Panc1 (cell line): ENCODE measurements at regions not wholly inside any gene's neighbourhood (a gene's known extent, or its start where the extent isn't known, plus 50 kb on each side); places are given as distances from the start of the nearest gene placed in this dataset.

Source experiments
- ATAC-seq: fragments of 200-7000 bp; cut with Tn5 transposase; 2 replicates; pipeline ENCODE4 v1.9.1; 2020; ENCODE audit warnings: mild to moderate bottlenecking, moderate library complexity
- BruUV-seq: library from RNA; stranded (reverse); fragments of 400-500 nt; replicated peaks from 2 replicates; lab custom pipeline; 2021; lab: Mats Ljungman, UMichigan
- CTCF ChIA-PET: fragments of 300-600 bp; sonication (Branson Sonifier 250); formaldehyde crosslinking; loops from one replicate; lab custom pipeline; 2022; ENCODE audit warnings: antibody characterized with exemption; lab: Charles Lee
- POLR2A ChIA-PET: fragments of 300-600 bp; sonication (Branson Sonifier 250); formaldehyde crosslinking; loops from one replicate; lab custom pipeline; 2022; ENCODE audit warnings: antibody characterized with exemption; lab: Charles Lee
- DNase-seq: peaks from one replicate; pipeline ENCODE4 v3.0.0-alpha.2; 2010; ENCODE audit warnings: low read depth, low spot score
- H3K27ac ChIP-seq: 2 replicates; pipeline ENCODE4 v1.5.1; 2011; ENCODE audit warnings: mild to moderate bottlenecking, low read length, inconsistent platforms
- H3K27me3 ChIP-seq: fragments of 200-500 bp; sonication (Bioruptor generic); 2 replicates; pipeline ENCODE4 v1.6.0; 2014; ENCODE audit warnings: low read length, inconsistent platforms; ENCODE audit not compliant: control insufficient read depth, insufficient read depth
- H3K36me3 ChIP-seq: fragments of 200-500 bp; sonication (Bioruptor generic); 2 replicates; pipeline ENCODE4 v1.5.1; 2014; ENCODE audit warnings: inconsistent platforms, mild to moderate bottlenecking, low read length, moderate library complexity; ENCODE audit not compliant: control insufficient read depth, insufficient read depth
- H3K4me1 ChIP-seq: 2 replicates; pipeline ENCODE4 v1.5.1; 2011; ENCODE audit warnings: inconsistent platforms, mild to moderate bottlenecking, low read length, moderate library complexity; ENCODE audit not compliant: control insufficient read depth, insufficient read depth
- H3K4me3 ChIP-seq, 2 experiments: 2 replicates each; pipeline ENCODE4 v1.5.1; 2011 to 2012; ENCODE audit warnings: low read depth in 2 of 2, low read length in 2 of 2, mild to moderate bottlenecking in 2 of 2, inconsistent platforms in 1 of 2, moderate library complexity in 1 of 2
- H3K9me3 ChIP-seq: fragments of 200-500 bp; sonication (Bioruptor generic); 2 replicates; pipeline ENCODE4 v1.5.1; 2014; ENCODE audit warnings: low read depth, mild to moderate bottlenecking, inconsistent platforms, low read length, moderate library complexity; ENCODE audit not compliant: control insufficient read depth, insufficient read depth
- POLR2AphosphoS5 ChIP-seq: IDR thresholded peaks from 2 replicates; pipeline ENCODE4 v1.6.1; 2012; ENCODE audit warnings: mild to moderate bottlenecking, low read depth, low read length, moderate library complexity
- SIN3A ChIP-seq: IDR thresholded peaks from 2 replicates; pipeline ENCODE4 v1.6.1; 2012; ENCODE audit warnings: low read depth, mild to moderate bottlenecking, low read length, moderate library complexity, borderline replicate concordance; ENCODE audit not compliant: insufficient read depth
- TCF7L2 ChIP-seq: IDR thresholded peaks from 2 replicates; pipeline ENCODE4 v1.6.1; 2011; ENCODE audit warnings: mild to moderate bottlenecking, low read depth, low read length, inconsistent platforms
- in situ Hi-C: cut with HindIII; loops from 2 replicates; pipeline ENCODE4 v1.10.0; 2016; ENCODE audit warnings: low sequenced_read_pairs, low pct_unique_long_range_greater_than_20kb
- intact Hi-C: fragments of 100-400 bp; cut with micrococcal nuclease; formaldehyde crosslinking; loops from one replicate; pipeline ENCODE4 v1.10.0; 2022; ENCODE audit not compliant: unreplicated experiment
- TF ChIP-seq, protein P1 (sequence below), 2 experiments: IDR thresholded peaks; 2 replicates each; pipeline ENCODE4 v1.6.1; 2011 to 2012; ENCODE audit warnings: low read depth in 2 of 2, control low read depth in 1 of 2, low read length in 1 of 2, mild to moderate bottlenecking in 1 of 2, moderate library complexity in 1 of 2; ENCODE audit not compliant: insufficient read depth in 1 of 2
- TF ChIP-seq, protein P2 (sequence below): fragments of 450-650 bp; IDR thresholded peaks from 2 replicates; pipeline ENCODE4 v1.5.1; 2017; ENCODE audit warnings: mild to moderate bottlenecking

DNA sequence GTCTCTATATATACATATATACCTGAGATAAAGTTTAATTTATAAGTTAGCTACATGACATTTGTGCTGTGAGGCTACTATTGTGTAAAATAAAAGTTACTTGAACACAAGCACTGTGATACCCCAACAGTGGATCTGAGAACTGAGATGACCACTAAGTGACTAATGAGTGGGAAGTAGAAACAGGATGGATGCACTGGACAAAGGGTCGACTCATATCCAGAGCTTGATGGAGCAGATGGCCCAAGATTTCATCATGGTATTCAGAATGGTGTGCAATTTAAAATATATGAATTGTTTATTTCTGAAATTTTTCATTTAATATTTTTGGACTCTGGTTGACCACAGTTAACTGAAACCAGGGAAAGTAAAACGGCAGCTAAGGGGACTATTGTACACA is 908.6 kb upstream of the MDGA2 start:
- Histone ChIP-seq H3K36me3 (no peaks in the 10 kb centered on the region), H3K9me3 (no peaks in the 10 kb centered on the region), H3K4me1 (no peaks in the 10 kb centered on the region), H3K27me3 (no peaks in the 10 kb centered on the region), H3K4me3 (no peak overlapping the region), H3K27ac (no peak overlapping the region)
- no TSS peak for BruUV-seq
- ATAC-seq (no peak), DNase-seq (no peak)
- in situ Hi-C loops (no loop called here), intact Hi-C loops (no loop called here)
- ChIA-PET CTCF (no interaction called here), POLR2A (no interaction called here)
- TF ChIP-seq TCF7L2 (no peak), SIN3A (no peak), POLR2AphosphoS5 (no peak)
- TF ChIP-seq, protein P1, sequence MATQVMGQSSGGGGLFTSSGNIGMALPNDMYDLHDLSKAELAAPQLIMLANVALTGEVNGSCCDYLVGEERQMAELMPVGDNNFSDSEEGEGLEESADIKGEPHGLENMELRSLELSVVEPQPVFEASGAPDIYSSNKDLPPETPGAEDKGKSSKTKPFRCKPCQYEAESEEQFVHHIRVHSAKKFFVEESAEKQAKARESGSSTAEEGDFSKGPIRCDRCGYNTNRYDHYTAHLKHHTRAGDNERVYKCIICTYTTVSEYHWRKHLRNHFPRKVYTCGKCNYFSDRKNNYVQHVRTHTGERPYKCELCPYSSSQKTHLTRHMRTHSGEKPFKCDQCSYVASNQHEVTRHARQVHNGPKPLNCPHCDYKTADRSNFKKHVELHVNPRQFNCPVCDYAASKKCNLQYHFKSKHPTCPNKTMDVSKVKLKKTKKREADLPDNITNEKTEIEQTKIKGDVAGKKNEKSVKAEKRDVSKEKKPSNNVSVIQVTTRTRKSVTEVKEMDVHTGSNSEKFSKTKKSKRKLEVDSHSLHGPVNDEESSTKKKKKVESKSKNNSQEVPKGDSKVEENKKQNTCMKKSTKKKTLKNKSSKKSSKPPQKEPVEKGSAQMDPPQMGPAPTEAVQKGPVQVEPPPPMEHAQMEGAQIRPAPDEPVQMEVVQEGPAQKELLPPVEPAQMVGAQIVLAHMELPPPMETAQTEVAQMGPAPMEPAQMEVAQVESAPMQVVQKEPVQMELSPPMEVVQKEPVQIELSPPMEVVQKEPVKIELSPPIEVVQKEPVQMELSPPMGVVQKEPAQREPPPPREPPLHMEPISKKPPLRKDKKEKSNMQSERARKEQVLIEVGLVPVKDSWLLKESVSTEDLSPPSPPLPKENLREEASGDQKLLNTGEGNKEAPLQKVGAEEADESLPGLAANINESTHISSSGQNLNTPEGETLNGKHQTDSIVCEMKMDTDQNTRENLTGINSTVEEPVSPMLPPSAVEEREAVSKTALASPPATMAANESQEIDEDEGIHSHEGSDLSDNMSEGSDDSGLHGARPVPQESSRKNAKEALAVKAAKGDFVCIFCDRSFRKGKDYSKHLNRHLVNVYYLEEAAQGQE (IDR thresholded peaks at IDR 0.05; ENCODE audit: insufficient read depth in 1 of 2, low read depth in 2 of 2, low read length in 1 of 2): no peak
- TF ChIP-seq, protein P2, sequence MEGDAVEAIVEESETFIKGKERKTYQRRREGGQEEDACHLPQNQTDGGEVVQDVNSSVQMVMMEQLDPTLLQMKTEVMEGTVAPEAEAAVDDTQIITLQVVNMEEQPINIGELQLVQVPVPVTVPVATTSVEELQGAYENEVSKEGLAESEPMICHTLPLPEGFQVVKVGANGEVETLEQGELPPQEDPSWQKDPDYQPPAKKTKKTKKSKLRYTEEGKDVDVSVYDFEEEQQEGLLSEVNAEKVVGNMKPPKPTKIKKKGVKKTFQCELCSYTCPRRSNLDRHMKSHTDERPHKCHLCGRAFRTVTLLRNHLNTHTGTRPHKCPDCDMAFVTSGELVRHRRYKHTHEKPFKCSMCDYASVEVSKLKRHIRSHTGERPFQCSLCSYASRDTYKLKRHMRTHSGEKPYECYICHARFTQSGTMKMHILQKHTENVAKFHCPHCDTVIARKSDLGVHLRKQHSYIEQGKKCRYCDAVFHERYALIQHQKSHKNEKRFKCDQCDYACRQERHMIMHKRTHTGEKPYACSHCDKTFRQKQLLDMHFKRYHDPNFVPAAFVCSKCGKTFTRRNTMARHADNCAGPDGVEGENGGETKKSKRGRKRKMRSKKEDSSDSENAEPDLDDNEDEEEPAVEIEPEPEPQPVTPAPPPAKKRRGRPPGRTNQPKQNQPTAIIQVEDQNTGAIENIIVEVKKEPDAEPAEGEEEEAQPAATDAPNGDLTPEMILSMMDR: no peak

DNA sequence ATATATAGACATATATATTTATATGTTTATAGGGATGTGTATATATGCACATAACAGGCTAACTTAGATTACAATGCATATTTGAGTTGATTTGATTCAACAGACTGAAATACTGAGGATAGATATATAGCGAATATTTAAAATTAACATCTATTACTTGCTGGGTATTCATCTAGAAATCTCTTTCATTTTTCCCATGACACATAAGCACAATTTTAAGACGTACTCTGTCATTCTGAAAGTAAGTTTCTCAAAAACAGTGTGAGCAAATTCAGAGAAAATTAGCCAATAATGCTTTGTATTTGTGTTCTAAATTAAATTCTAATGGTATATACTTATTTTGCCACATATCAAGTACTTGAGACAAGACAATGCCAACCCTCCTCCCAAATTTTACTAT is 907.5 kb upstream of the MDGA2 start:
- CTCF ChIA-PET: no interaction called here
- ATAC-seq (no peak), DNase-seq (no peak)
- no peaks in the 10 kb centered on the region for H3K9me3 ChIP-seq
- TF ChIP-seq, protein P1 (IDR thresholded peaks at IDR 0.05; ENCODE audit: insufficient read depth in 1 of 2, low read depth in 2 of 2, low read length in 1 of 2): no peak
- TF ChIP-seq SIN3A (no peak), POLR2AphosphoS5 (no peak), TCF7L2 (no peak)
- TF ChIP-seq, protein P2: no peak
- H3K27me3 ChIP-seq: no peaks in the 10 kb centered on the region
- no peaks in the 10 kb centered on the region for H3K36me3 ChIP-seq
- in situ Hi-C loops: no loop called here
- no peak overlapping the region for H3K4me3 ChIP-seq
- no TSS peak for BruUV-seq
- POLR2A ChIA-PET: no interaction called here
- no peaks in the 10 kb centered on the region for H3K4me1 ChIP-seq
- intact Hi-C loops: no loop called here
- no peak overlapping the region for H3K27ac ChIP-seq
